ENCODE measurements at regions not wholly inside any gene's neighbourhood (a gene's known extent, or its start where the extent isn't known, plus 50 kb on each side); places are given as distances from the start of the nearest gene placed in this dataset.

DNA sequence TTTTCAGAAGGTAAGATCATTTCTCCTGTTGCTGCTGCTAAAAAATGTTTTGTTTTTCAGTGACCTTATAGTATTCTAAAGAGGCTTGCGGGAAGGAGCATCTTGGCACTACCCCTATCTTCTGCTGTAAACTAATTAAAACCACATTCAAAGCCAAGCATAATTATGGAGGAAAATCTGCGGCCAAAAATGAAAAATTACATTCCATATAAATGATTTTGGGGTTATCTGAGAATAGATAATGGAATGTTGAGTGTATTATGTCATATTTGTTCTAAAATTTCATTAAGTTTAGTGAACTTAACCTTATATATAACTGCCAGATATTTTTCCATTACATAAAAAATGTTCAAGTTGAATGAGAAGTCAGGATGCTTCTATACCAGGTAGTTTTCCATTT, 170.4 kb upstream of the TMC3 start:
- TF ChIP-seq, protein P1, sequence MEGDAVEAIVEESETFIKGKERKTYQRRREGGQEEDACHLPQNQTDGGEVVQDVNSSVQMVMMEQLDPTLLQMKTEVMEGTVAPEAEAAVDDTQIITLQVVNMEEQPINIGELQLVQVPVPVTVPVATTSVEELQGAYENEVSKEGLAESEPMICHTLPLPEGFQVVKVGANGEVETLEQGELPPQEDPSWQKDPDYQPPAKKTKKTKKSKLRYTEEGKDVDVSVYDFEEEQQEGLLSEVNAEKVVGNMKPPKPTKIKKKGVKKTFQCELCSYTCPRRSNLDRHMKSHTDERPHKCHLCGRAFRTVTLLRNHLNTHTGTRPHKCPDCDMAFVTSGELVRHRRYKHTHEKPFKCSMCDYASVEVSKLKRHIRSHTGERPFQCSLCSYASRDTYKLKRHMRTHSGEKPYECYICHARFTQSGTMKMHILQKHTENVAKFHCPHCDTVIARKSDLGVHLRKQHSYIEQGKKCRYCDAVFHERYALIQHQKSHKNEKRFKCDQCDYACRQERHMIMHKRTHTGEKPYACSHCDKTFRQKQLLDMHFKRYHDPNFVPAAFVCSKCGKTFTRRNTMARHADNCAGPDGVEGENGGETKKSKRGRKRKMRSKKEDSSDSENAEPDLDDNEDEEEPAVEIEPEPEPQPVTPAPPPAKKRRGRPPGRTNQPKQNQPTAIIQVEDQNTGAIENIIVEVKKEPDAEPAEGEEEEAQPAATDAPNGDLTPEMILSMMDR (IDR thresholded peaks at IDR 0.05), result no peak
- Mint-ChIP-seq H3K27me3 (ENCODE audit: low read depth) (no peaks in the 10 kb centered on the region), H3K9me3 (ENCODE audit: low read depth) (peaks cover 4% of the 10 kb centered on the region), H3K4me3 (ENCODE audit: unreplicated experiment) (no peak overlapping the region), H3K4me1 (ENCODE audit: low read depth) (no peaks in the 10 kb centered on the region), H3K36me3 (ENCODE audit: low read depth) (no peaks in the 10 kb centered on the region), H3K27ac (ENCODE audit: unreplicated experiment) (no peak overlapping the region)
- no peak for DNase-seq (ENCODE audit: low spot score)

- peaks cover 5% of the 10 kb centered on the region for H3K36me3 Mint-ChIP-seq (ENCODE audit: low read depth)
- H3K4me3 Mint-ChIP-seq (ENCODE audit: unreplicated experiment), result no peak overlapping the region
- H3K27me3 Mint-ChIP-seq (ENCODE audit: low read depth), result no peaks in the 10 kb centered on the region
- TF ChIP-seq, protein P1 (IDR thresholded peaks at IDR 0.05), result no peak
- no peak for DNase-seq (ENCODE audit: low spot score)
- H3K9me3 Mint-ChIP-seq (ENCODE audit: low read depth), result peaks cover 14% of the 10 kb centered on the region
- H3K27ac Mint-ChIP-seq (ENCODE audit: unreplicated experiment), result no peak overlapping the region
- H3K4me1 Mint-ChIP-seq (ENCODE audit: low read depth), result no peaks in the 10 kb centered on the region
Measured at GRCh38 chr15:81540909-81541308, 166.9 kb upstream of the TMC3 start.

- H3K27ac Mint-ChIP-seq (ENCODE audit: unreplicated experiment), result no peak overlapping the region
- H3K36me3 Mint-ChIP-seq (ENCODE audit: low read depth), result peaks cover 5% of the 10 kb centered on the region
- H3K9me3 Mint-ChIP-seq (ENCODE audit: low read depth), result peaks cover 10% of the 10 kb centered on the region
- TF ChIP-seq, protein P1 (IDR thresholded peaks at IDR 0.05), result no peak
- DNase-seq (ENCODE audit: low spot score), result no peak
- H3K27me3 Mint-ChIP-seq (ENCODE audit: low read depth), result no peaks in the 10 kb centered on the region
- H3K4me1 Mint-ChIP-seq (ENCODE audit: low read depth), result peaks cover 13% of the 10 kb centered on the region
- no peak overlapping the region for H3K4me3 Mint-ChIP-seq (ENCODE audit: unreplicated experiment)
Measured at GRCh38 chr15:81536356-81536755, 162.3 kb upstream of the TMC3 start.

DNA sequence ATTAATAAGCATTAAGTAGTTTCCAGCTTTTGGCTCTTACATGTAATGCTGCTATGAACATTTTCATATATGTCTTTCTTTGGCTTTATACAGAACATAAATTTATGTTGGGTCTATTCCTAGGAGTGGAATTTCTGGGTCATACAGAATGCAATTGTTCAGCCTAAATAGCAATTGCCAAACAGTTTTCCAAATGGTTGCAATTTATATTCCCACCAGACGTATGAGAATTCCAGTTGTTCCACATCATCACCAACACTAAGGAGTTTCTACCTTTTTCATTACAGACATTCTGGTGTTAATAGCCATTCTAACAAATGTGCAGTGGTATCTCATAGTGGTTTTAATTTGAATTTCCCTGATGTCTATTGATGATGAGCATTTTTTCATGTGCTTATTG, 160.1 kb upstream of the TMC3 start:
- no peak overlapping the region for H3K4me3 Mint-ChIP-seq (ENCODE audit: unreplicated experiment)

GRCh38 chr15:81532001-81532400, 158.0 kb upstream of the TMC3 start:
- DNase-seq (ENCODE audit: low spot score), result no peak
- Mint-ChIP-seq H3K4me3 (ENCODE audit: unreplicated experiment) (no peak overlapping the region), H3K27me3 (ENCODE audit: low read depth) (no peaks in the 10 kb centered on the region), H3K4me1 (ENCODE audit: low read depth) (peaks cover 39% of the 10 kb centered on the region), H3K9me3 (ENCODE audit: low read depth) (peaks cover 2% of the 10 kb centered on the region), H3K27ac (ENCODE audit: unreplicated experiment) (peak overlapping the region; percentile 89), H3K36me3 (ENCODE audit: low read depth) (peaks cover 2% of the 10 kb centered on the region)
- TF ChIP-seq, protein P1 (IDR thresholded peaks at IDR 0.05), result no peak

More for the DNA sequence above, 160.1 kb upstream of the TMC3 start:
- H3K27me3 Mint-ChIP-seq (ENCODE audit: low read depth), result no peaks in the 10 kb centered on the region
- peaks cover 5% of the 10 kb centered on the region for H3K36me3 Mint-ChIP-seq (ENCODE audit: low read depth)
- DNase-seq (ENCODE audit: low spot score), result no peak
- TF ChIP-seq, protein P1 (IDR thresholded peaks at IDR 0.05), result no peak
- peaks cover 10% of the 10 kb centered on the region for H3K9me3 Mint-ChIP-seq (ENCODE audit: low read depth)
- peaks cover 36% of the 10 kb centered on the region for H3K4me1 Mint-ChIP-seq (ENCODE audit: low read depth)
- H3K27ac Mint-ChIP-seq (ENCODE audit: unreplicated experiment), result no peak overlapping the region

Measured in chondrocyte (in vitro differentiated cells).